HG02759 (cell line): ENCODE measurements at regions not wholly inside any gene's neighbourhood (a gene's known extent, or its start where the extent isn't known, plus 50 kb on each side); places are given as distances from the start of the nearest gene placed in this dataset.

ENCODE experiments used
- ATAC-seq: cut with Tn5 transposase; IDR thresholded peaks from one replicate; pipeline ENCODE4 v1.9.1; 2021; ENCODE audit warnings: mild to moderate bottlenecking, moderate library complexity; ENCODE audit not compliant: unreplicated experiment

- no peak for ATAC-seq
These were observed 247.9 kb downstream of the TSN start for GRCh38 chr2:122003196-122003940.

GRCh38 chr2:122007126-122007525 is 251.7 kb downstream of the TSN start:
- no peak for ATAC-seq

- ATAC-seq: no peak
These were observed 252.1 kb downstream of the TSN start for GRCh38 chr2:122007577-122007976.

GRCh38 chr2:122009561-122009960 is 254.1 kb downstream of the TSN start:
- ATAC-seq: no peak

GRCh38 chr2:122011493-122012270 is 256.2 kb downstream of the TSN start:
- ATAC-seq: no peak

GRCh38 chr2:122018736-122019135 is 263.3 kb downstream of the TSN start:
- ATAC-seq: no peak

- no peak for ATAC-seq
These were observed 264.3 kb downstream of the TSN start for GRCh38 chr2:122019724-122020123.

- no peak for ATAC-seq
These were observed 264.9 kb downstream of the TSN start for GRCh38 chr2:122020377-122020776.

GRCh38 chr2:122021941-122022340 is 266.5 kb downstream of the TSN start:
- no peak for ATAC-seq

GRCh38 chr2:122022531-122022930 is 267.1 kb downstream of the TSN start:
- no peak for ATAC-seq

GRCh38 chr2:122023059-122023864 is 267.8 kb downstream of the TSN start:
- ATAC-seq: no peak

GRCh38 chr2:122027510-122028217 is 272.2 kb downstream of the TSN start:
- no peak for ATAC-seq

- ATAC-seq: no peak
These were observed 273.1 kb downstream of the TSN start for GRCh38 chr2:122028371-122029100.

- ATAC-seq: no peak
These were observed 274.0 kb downstream of the TSN start for GRCh38 chr2:122029456-122029855.

GRCh38 chr2:122029945-122030344 is 274.5 kb downstream of the TSN start:
- ATAC-seq: no peak

GRCh38 chr2:122031544-122032263 is 276.3 kb downstream of the TSN start:
- ATAC-seq: no peak

- ATAC-seq: no peak
These were observed 276.8 kb downstream of the TSN start for GRCh38 chr2:122032264-122032645.

GRCh38 chr2:122033778-122034177 is 278.3 kb downstream of the TSN start:
- ATAC-seq: no peak

- no peak for ATAC-seq
These were observed 278.9 kb downstream of the TSN start for GRCh38 chr2:122034344-122034743.

- no peak for ATAC-seq
These were observed 279.3 kb downstream of the TSN start for GRCh38 chr2:122034777-122035176.
